ENCODE measurements at regions not wholly inside any gene's neighbourhood (a gene's known extent, or its start where the extent isn't known, plus 50 kb on each side); places are given as distances from the start of the nearest gene placed in this dataset.

GRCh38 chr16:80899809-80900592 is 95.6 kb upstream of the CDYL2 start:
- H3F3A ChIP-seq (ENCODE audit: low read depth) = no peaks in the 10 kb centered on the region
- H3K4me1 ChIP-seq = no peaks in the 10 kb centered on the region
- no peaks in the 10 kb centered on the region for H3K79me2 ChIP-seq (ENCODE audit: low read depth)
- Mint-ChIP-seq H3K4me1 (no peaks in the 10 kb centered on the region), H3K27ac (no peak overlapping the region), H3K9me3 (no peaks in the 10 kb centered on the region), H3K4me3 (no peak overlapping the region), H3K36me3 (no peaks in the 10 kb centered on the region), H3K27me3 (ENCODE audit: insufficient read depth, low read depth) (peaks cover 6% of the 10 kb centered on the region)
- H2AFZ ChIP-seq (replicated peaks) = no peak overlapping the region
- DNase-seq (ENCODE audit: low spot score) = no peak
- H3K27ac ChIP-seq = no peak overlapping the region
- H4K20me1 ChIP-seq (ENCODE audit: low read depth) = no peaks in the 10 kb centered on the region
- no peaks in the 10 kb centered on the region for H3K36me3 ChIP-seq
- H3K4me2 ChIP-seq = no peak overlapping the region
- H3K9me3 ChIP-seq (ENCODE audit: low read depth) = no peaks in the 10 kb centered on the region
- TF ChIP-seq EZH2phosphoT487 (IDR thresholded peaks at IDR 0.05) (no peak), CTCF (IDR thresholded peaks at IDR 0.05) (no peak), EZH2 (IDR thresholded peaks at IDR 0.05) (no peak)
- no peaks in the 10 kb centered on the region for H3K27me3 ChIP-seq
- H3K9ac ChIP-seq = no peak overlapping the region
- H3K4me3 ChIP-seq = no peak overlapping the region

- no peaks in the 10 kb centered on the region for H3K36me3 ChIP-seq
- DNase-seq (ENCODE audit: low spot score) = no peak
- no peaks in the 10 kb centered on the region for H4K20me1 ChIP-seq (ENCODE audit: low read depth)
- H3K79me2 ChIP-seq (ENCODE audit: low read depth) = no peaks in the 10 kb centered on the region
- Mint-ChIP-seq H3K36me3 (no peaks in the 10 kb centered on the region), H3K27me3 (ENCODE audit: insufficient read depth, low read depth) (peaks cover 6% of the 10 kb centered on the region), H3K27ac (peak overlapping the region; percentile 67), H3K4me3 (no peak overlapping the region), H3K9me3 (no peaks in the 10 kb centered on the region), H3K4me1 (no peaks in the 10 kb centered on the region)
- H3F3A ChIP-seq (ENCODE audit: low read depth) = no peaks in the 10 kb centered on the region
- no peaks in the 10 kb centered on the region for H3K27me3 ChIP-seq
- no peak overlapping the region for H2AFZ ChIP-seq (replicated peaks)
- H3K4me2 ChIP-seq = no peak overlapping the region
- no peaks in the 10 kb centered on the region for H3K9me3 ChIP-seq (ENCODE audit: low read depth)
- H3K27ac ChIP-seq = no peak overlapping the region
- TF ChIP-seq EZH2 (IDR thresholded peaks at IDR 0.05) (no peak), EZH2phosphoT487 (IDR thresholded peaks at IDR 0.05) (no peak), CTCF (IDR thresholded peaks at IDR 0.05) (no peak)
- no peak overlapping the region for H3K4me3 ChIP-seq
- H3K4me1 ChIP-seq = no peaks in the 10 kb centered on the region
- no peak overlapping the region for H3K9ac ChIP-seq
Observed at GRCh38 chr16:80896776-80897175, 92.4 kb upstream of the CDYL2 start.

- H3K27me3 Mint-ChIP-seq (ENCODE audit: insufficient read depth, low read depth) = peaks cover 2% of the 10 kb centered on the region
- no peak overlapping the region for H3K4me3 ChIP-seq
- H4K20me1 ChIP-seq (ENCODE audit: low read depth) = no peaks in the 10 kb centered on the region
- H3K4me2 ChIP-seq = no peak overlapping the region
- H3K9ac ChIP-seq = no peak overlapping the region
- H3K9me3 ChIP-seq (ENCODE audit: low read depth) = no peaks in the 10 kb centered on the region
- H2AFZ ChIP-seq (replicated peaks) = no peak overlapping the region
- DNase-seq (ENCODE audit: low spot score) = no peak
- H3K4me1 ChIP-seq = no peaks in the 10 kb centered on the region
- no peaks in the 10 kb centered on the region for H3K27me3 ChIP-seq
- no peaks in the 10 kb centered on the region for H3K4me1 Mint-ChIP-seq
- no peak for TF ChIP-seq EZH2phosphoT487 (IDR thresholded peaks at IDR 0.05)
- no peak for TF ChIP-seq EZH2 (IDR thresholded peaks at IDR 0.05)
- no peak for TF ChIP-seq CTCF (IDR thresholded peaks at IDR 0.05)
- H3K36me3 ChIP-seq = no peaks in the 10 kb centered on the region
- H3K27ac ChIP-seq = no peak overlapping the region
- H3F3A ChIP-seq (ENCODE audit: low read depth) = no peaks in the 10 kb centered on the region
- no peak overlapping the region for H3K4me3 Mint-ChIP-seq
- H3K79me2 ChIP-seq (ENCODE audit: low read depth) = no peaks in the 10 kb centered on the region
- no peak overlapping the region for H3K27ac Mint-ChIP-seq
- no peaks in the 10 kb centered on the region for H3K36me3 Mint-ChIP-seq
- H3K9me3 Mint-ChIP-seq = no peaks in the 10 kb centered on the region
Observed at GRCh38 chr16:80894091-80894490, 89.7 kb upstream of the CDYL2 start.

Measured in neural progenitor cell (in vitro differentiated cells).